Mucosa of stomach (tissue), 1 donor: ENCODE measurements at regions not wholly inside any gene's neighbourhood (a gene's known extent, or its start where the extent isn't known, plus 50 kb on each side); places are given as distances from the start of the nearest gene placed in this dataset.

Source experiments
- H3K27me3 ChIP-seq: one replicate; pipeline ENCODE4 v1.7.0; 2013; ENCODE audit warnings: mild to moderate bottlenecking, low read length; ENCODE audit not compliant: control insufficient read depth, insufficient read depth
- H3K36me3 ChIP-seq: one replicate; pipeline ENCODE4 v1.7.0; 2013; ENCODE audit warnings: low read length; ENCODE audit not compliant: control insufficient read depth, insufficient read depth
- H3K4me1 ChIP-seq: one replicate; pipeline ENCODE4 v1.7.0; 2013; ENCODE audit warnings: mild to moderate bottlenecking, low read length; ENCODE audit not compliant: control insufficient read depth, insufficient read depth
- H3K4me3 ChIP-seq: one replicate; pipeline ENCODE4 v1.7.0; 2013; ENCODE audit warnings: low read length
- H3K9ac ChIP-seq: one replicate; pipeline ENCODE4 v1.7.0; 2013; ENCODE audit warnings: mild to moderate bottlenecking, low read length, moderate library complexity
- H3K9me3 ChIP-seq: one replicate; pipeline ENCODE4 v1.7.0; 2013; ENCODE audit warnings: mild to moderate bottlenecking, low read length, moderate library complexity; ENCODE audit not compliant: control insufficient read depth
- donor health status: Pancreatic carcinoma.

GRCh38 chr2:138137949-138138348, 173.7 kb downstream of the HNMT start:
- Histone ChIP-seq H3K4me1 (no peaks in the 10 kb centered on the region), H3K36me3 (no peaks in the 10 kb centered on the region), H3K9ac (no peak overlapping the region), H3K4me3 (no peak overlapping the region), H3K27me3 (no peaks in the 10 kb centered on the region), H3K9me3 (no peaks in the 10 kb centered on the region)

DNA sequence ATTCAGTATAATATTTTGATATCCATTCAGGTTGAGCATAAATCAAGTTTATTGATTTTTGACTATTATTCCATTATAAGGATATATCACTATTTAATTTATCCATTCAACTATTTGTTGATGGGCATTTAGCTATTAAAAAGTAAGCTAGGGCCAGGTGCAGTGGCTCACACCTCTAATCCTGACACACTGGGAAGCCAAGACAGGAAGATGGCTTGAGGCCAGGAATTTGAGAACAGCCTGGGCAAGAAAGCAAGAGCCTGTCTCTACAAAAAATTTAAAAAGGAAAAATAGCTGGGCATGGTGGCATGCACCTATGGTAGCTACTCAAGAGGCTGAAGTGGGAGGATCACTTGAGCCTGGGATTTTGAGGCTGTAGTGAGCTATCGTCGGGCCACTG, 183.5 kb downstream of the HNMT start:
- H3K4me3 ChIP-seq = no peak overlapping the region
- no peak overlapping the region for H3K9ac ChIP-seq
- H3K27me3 ChIP-seq = no peaks in the 10 kb centered on the region
- H3K9me3 ChIP-seq = no peaks in the 10 kb centered on the region
- no peaks in the 10 kb centered on the region for H3K36me3 ChIP-seq
- no peaks in the 10 kb centered on the region for H3K4me1 ChIP-seq

DNA sequence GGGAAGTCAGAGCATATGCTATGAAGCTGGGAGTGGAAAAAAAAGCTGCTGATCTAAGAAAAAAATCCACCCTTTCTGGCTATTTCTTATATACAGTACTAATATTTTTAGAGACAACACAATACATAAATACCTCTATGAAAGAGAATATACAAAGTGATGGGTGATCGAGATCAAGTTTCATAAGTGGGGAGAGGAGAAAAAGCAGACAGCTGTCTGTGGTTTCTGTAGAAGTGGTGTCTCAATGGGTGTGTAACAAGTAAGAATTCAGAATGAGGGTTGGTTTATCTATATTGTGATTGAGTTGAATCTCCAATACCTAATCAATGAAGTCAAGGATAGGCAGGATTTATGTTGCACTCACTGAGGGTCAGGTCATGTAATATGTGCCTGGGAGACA, 191.0 kb downstream of the HNMT start:
- H3K36me3 ChIP-seq = no peaks in the 10 kb centered on the region
- no peaks in the 10 kb centered on the region for H3K27me3 ChIP-seq
- H3K9me3 ChIP-seq = no peaks in the 10 kb centered on the region
- H3K4me1 ChIP-seq = no peaks in the 10 kb centered on the region
- no peak overlapping the region for H3K4me3 ChIP-seq
- no peak overlapping the region for H3K9ac ChIP-seq

DNA sequence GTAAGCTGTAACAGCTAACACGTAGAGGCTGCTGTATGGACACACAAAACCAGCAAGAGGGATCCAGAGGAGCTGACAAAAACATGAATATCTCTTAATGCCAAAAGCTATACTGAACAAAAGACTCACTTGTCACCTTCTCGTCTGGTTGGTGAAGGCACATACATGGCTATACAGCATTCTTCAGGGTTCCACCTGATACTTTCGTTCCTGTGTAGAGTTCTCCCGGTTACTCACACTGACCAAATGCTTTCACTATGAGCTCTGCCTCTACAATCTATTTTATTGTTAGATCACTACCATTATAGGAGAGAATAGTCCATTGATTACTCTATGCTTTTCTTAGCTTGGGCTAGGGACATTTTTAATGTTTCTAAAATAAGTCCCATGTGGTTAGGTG, 193.1 kb downstream of the HNMT start:
- Histone ChIP-seq H3K9ac (no peak overlapping the region), H3K36me3 (no peaks in the 10 kb centered on the region), H3K9me3 (no peaks in the 10 kb centered on the region), H3K27me3 (no peaks in the 10 kb centered on the region), H3K4me3 (no peak overlapping the region), H3K4me1 (no peaks in the 10 kb centered on the region)

- H3K36me3 ChIP-seq = no peaks in the 10 kb centered on the region
- H3K9ac ChIP-seq = no peak overlapping the region
- H3K9me3 ChIP-seq = peaks cover 4% of the 10 kb centered on the region
- H3K4me3 ChIP-seq = no peak overlapping the region
- H3K4me1 ChIP-seq = no peaks in the 10 kb centered on the region
- no peaks in the 10 kb centered on the region for H3K27me3 ChIP-seq
Observed at GRCh38 chr2:138170485-138170884, 206.2 kb downstream of the HNMT start.

GRCh38 chr2:138171244-138171643, 207.0 kb downstream of the HNMT start:
- no peaks in the 10 kb centered on the region for H3K4me1 ChIP-seq
- H3K36me3 ChIP-seq = no peaks in the 10 kb centered on the region
- H3K4me3 ChIP-seq = no peak overlapping the region
- H3K9me3 ChIP-seq = no peaks in the 10 kb centered on the region
- H3K27me3 ChIP-seq = no peaks in the 10 kb centered on the region
- no peak overlapping the region for H3K9ac ChIP-seq

DNA sequence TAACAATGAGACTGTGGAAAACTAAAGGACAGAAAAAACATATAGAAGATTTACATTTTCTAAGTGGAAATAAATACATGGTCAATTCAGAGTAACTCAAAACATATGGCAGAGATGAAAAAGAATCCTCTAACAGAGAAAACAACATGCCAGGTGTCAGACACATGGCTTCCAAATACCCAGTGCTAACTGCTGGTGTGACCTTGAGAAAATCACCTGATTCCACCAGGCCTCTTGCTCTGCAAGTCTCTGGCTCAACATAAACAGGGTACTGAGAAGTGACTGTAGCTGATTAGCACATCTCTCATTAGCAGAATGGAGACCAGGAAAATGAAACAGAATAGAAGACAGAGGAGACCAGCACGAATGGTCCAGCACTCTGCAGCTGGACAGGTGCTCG, 210.8 kb downstream of the HNMT start:
- Histone ChIP-seq H3K4me3 (no peak overlapping the region), H3K36me3 (no peaks in the 10 kb centered on the region), H3K9ac (no peak overlapping the region), H3K27me3 (no peaks in the 10 kb centered on the region), H3K9me3 (no peaks in the 10 kb centered on the region), H3K4me1 (peaks cover 3% of the 10 kb centered on the region)

GRCh38 chr2:138176862-138177439, 212.7 kb downstream of the HNMT start:
- Histone ChIP-seq H3K4me3 (no peak overlapping the region), H3K4me1 (peaks cover 3% of the 10 kb centered on the region), H3K9ac (no peak overlapping the region), H3K27me3 (no peaks in the 10 kb centered on the region), H3K36me3 (no peaks in the 10 kb centered on the region), H3K9me3 (no peaks in the 10 kb centered on the region)

DNA sequence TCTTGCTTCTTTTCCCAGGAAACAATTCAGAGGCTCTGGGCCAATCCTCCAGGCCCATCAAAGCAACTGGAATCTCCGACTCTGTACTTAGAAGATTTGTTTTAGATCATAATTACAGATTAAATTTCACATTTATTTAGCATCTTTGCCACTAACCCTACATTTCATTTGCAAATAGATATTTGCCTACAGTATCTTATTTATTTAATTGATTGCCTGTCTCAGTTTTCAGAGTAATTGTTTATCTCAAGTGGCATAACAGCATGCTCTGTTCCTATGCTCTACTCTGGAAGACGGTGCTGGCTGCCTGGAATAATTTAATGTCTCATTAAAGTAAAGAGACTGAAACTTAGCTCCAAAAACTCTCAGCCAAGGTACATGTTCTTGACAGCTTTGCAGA, 213.4 kb downstream of the HNMT start:
- Histone ChIP-seq H3K9ac (no peak overlapping the region), H3K4me3 (no peak overlapping the region), H3K4me1 (peaks cover 3% of the 10 kb centered on the region), H3K36me3 (no peaks in the 10 kb centered on the region), H3K27me3 (no peaks in the 10 kb centered on the region), H3K9me3 (no peaks in the 10 kb centered on the region)

DNA sequence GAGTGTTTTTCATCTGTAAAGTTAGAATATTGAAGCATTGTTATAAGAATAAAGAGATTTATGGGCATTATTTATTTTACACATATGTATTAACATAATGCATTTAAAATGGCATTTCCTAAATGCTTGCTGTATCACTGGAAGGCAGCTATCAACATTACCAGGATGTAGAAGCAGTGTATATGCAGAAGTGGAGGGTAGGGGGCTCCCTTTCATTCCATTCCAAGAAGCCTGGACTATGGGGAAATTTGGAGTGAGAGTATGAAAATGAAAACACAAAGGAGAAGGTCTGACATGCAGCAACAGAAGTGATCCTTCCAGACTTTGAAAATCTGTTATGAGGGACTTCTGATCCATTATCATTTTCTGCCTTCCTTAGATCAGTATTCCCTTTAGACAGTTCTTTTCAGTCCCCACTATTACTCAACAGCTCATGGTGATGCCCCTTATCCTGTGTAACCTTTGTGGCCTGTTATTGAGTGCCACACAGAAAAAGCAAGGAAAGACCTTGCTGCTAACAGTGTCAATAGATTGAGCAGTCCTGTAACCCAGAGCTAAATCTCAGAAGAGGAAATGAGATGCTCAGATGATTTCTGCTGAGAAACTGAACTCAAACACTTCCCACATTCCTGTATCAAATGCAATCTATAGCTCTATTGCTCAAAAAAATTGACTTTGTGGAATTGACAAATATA, 216.6 kb downstream of the HNMT start:
- Histone ChIP-seq H3K4me1 (peaks cover 3% of the 10 kb centered on the region), H3K36me3 (no peaks in the 10 kb centered on the region), H3K9me3 (no peaks in the 10 kb centered on the region), H3K27me3 (no peaks in the 10 kb centered on the region), H3K9ac (no peak overlapping the region), H3K4me3 (no peak overlapping the region)

DNA sequence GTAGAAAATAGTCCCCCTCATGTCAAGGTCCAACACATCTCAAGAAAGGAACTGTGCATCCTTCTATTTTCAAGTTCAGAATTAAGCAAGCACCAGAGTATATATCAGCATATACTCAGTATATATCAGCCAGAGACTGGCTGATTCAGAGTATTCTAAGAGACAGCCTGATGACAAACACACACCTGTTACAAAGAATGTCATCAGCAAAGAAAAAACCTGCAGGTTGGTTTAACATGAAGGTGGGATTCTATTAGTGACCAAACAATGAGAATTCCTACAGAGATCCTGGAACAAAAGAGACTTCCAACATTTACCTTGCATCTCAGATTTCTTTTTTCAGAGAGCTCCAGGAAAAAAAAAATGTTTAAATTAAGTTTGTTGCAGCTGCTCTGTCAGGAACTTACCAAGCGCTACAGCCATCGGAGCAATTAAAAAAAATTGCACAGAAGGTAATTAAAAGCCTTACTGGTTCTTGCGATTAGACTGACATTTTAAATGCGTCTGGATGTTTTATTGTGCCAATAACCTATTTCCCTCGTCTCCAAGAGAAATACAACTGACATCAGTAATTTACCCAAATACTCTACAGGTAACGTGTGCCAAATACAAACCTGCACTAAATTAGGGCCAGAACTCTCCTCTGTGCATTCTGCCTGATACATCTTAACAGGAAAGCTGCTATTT, 218.1 kb downstream of the HNMT start:
- Histone ChIP-seq H3K4me1 (peaks cover 3% of the 10 kb centered on the region), H3K9ac (no peak overlapping the region), H3K36me3 (no peaks in the 10 kb centered on the region), H3K9me3 (no peaks in the 10 kb centered on the region), H3K4me3 (no peak overlapping the region), H3K27me3 (no peaks in the 10 kb centered on the region)

- Histone ChIP-seq H3K4me1 (peaks cover 2% of the 10 kb centered on the region), H3K27me3 (no peaks in the 10 kb centered on the region), H3K9ac (no peak overlapping the region), H3K4me3 (no peak overlapping the region), H3K9me3 (no peaks in the 10 kb centered on the region), H3K36me3 (no peaks in the 10 kb centered on the region)
Observed at GRCh38 chr2:138182937-138183312, 218.7 kb downstream of the HNMT start.
